ENCODE measurements at regions not wholly inside any gene's neighbourhood (a gene's known extent, or its start where the extent isn't known, plus 50 kb on each side); places are given as distances from the start of the nearest gene placed in this dataset.
"Not testable (repeated sequence)": the region's sequence is repeated elsewhere in the genome, so short reads cannot be mapped to it uniquely, and the experiment has no call there.

- TF ChIP-seq CTCF, POLR2A (IDR thresholded peaks at IDR 0.05): not testable (repeated sequence)
Observed at GRCh38 chr9:42326482-42326881, 143.0 kb downstream of the SPATA31A6 start.

All from breast epithelium (tissue), 3 donors.